HG03378 (cell line): ENCODE measurements at regions not wholly inside any gene's neighbourhood (a gene's known extent, or its start where the extent isn't known, plus 50 kb on each side); places are given as distances from the start of the nearest gene placed in this dataset.
"Not testable (repeated sequence)": the region's sequence is repeated elsewhere in the genome, so short reads cannot be mapped to it uniquely, and the experiment has no call there.

Experiments
- ATAC-seq: cut with Tn5 transposase; IDR thresholded peaks from one replicate; pipeline ENCODE4 v1.9.1; 2021; ENCODE audit warnings: mild to moderate bottlenecking, moderate library complexity; ENCODE audit not compliant: unreplicated experiment

- ATAC-seq = no peak
Measured at GRCh38 chr13:68984688-68985319, 1122.8 kb upstream of the ATXN8OS start.

- no peak for ATAC-seq
Measured at GRCh38 chr13:68982961-68983619, 1124.5 kb upstream of the ATXN8OS start.

- ATAC-seq = no peak
Measured at GRCh38 chr13:68976287-68976686, 1131.3 kb upstream of the ATXN8OS start.

GRCh38 chr13:68970532-68970931 lies 1137.1 kb upstream of the ATXN8OS start:
- no peak for ATAC-seq

- no peak for ATAC-seq
Measured at GRCh38 chr13:68948586-68948985, 1159.0 kb upstream of the ATXN8OS start.

- ATAC-seq = no peak
Measured at GRCh38 chr13:68944272-68944671, 1163.4 kb upstream of the ATXN8OS start.

- ATAC-seq = no peak
Measured at GRCh38 chr13:68940049-68940448, 1167.6 kb upstream of the ATXN8OS start.

- ATAC-seq = no peak
Measured at GRCh38 chr13:68938639-68939038, 1169.0 kb upstream of the ATXN8OS start.

- ATAC-seq = no peak
Measured at GRCh38 chr13:68929075-68929745, 1178.4 kb upstream of the ATXN8OS start.

GRCh38 chr13:68927387-68928026 lies 1180.1 kb upstream of the ATXN8OS start:
- no peak for ATAC-seq

- no peak for ATAC-seq
Measured at GRCh38 chr13:68923995-68924394, 1183.6 kb upstream of the ATXN8OS start.

- no peak for ATAC-seq
Measured at GRCh38 chr13:68908879-68909278, 1198.7 kb upstream of the ATXN8OS start.

- no peak for ATAC-seq
Measured at GRCh38 chr13:68905186-68905585, 1202.4 kb upstream of the ATXN8OS start.

GRCh38 chr13:68897331-68897928 lies 1210.2 kb upstream of the ATXN8OS start:
- no peak for ATAC-seq

GRCh38 chr13:68895696-68896095 lies 1211.9 kb upstream of the ATXN8OS start:
- no peak for ATAC-seq

GRCh38 chr13:68893721-68894120 lies 1213.9 kb upstream of the ATXN8OS start:
- ATAC-seq = not testable (repeated sequence)

GRCh38 chr13:68892596-68892995 lies 1215.0 kb upstream of the ATXN8OS start:
- ATAC-seq = not testable (repeated sequence)

GRCh38 chr13:68890101-68890500 lies 1217.5 kb upstream of the ATXN8OS start:
- not testable (repeated sequence) for ATAC-seq

- ATAC-seq = no peak
Measured at GRCh38 chr13:68888832-68889231, 1218.8 kb upstream of the ATXN8OS start.

GRCh38 chr13:68872338-68872737 lies 1235.3 kb upstream of the ATXN8OS start:
- ATAC-seq = no peak

GRCh38 chr13:68851026-68851425 lies 1256.6 kb upstream of the ATXN8OS start:
- ATAC-seq = no peak
